OCI-LY3 (cell line): ENCODE measurements at regions not wholly inside any gene's neighbourhood (a gene's known extent, or its start where the extent isn't known, plus 50 kb on each side); places are given as distances from the start of the nearest gene placed in this dataset.

Experiments used
- H2AFZ ChIP-seq: fragments of 200-600, 300-600 bp; shearing (Covaris generic); 2 replicates; pipeline ENCODE4 v1.6.0; 2014; ENCODE audit warnings: antibody characterized with exemption, low read depth, low read length
- H3K27ac ChIP-seq: fragments of 200-600, 300-600 bp; sonication (generic); 2 replicates; pipeline ENCODE4 v1.5.1; 2014; ENCODE audit warnings: mild to moderate bottlenecking, low read length, moderate library complexity, mixed read lengths
- H3K27me3 ChIP-seq: fragments of 200-600, 300-600 bp; sonication (generic); 2 replicates; pipeline ENCODE4 v1.6.1; 2014; ENCODE audit warnings: low read depth, low read length, mixed read lengths
- H3K36me3 ChIP-seq: fragments of 200-600, 300-600 bp; sonication (generic); replicated peaks from 2 replicates; pipeline ENCODE3; 2014; ENCODE audit warnings: low read depth, low read length, mixed read lengths
- H3K4me1 ChIP-seq: fragments of 300-600, 200-600 bp; sonication (generic); 2 replicates; pipeline ENCODE4 v1.6.1; 2014; ENCODE audit warnings: low read length, mixed read lengths
- H3K4me2 ChIP-seq: fragments of 200-600, 300-600 bp; sonication (generic); 2 replicates; pipeline ENCODE4 v1.6.1; 2014; ENCODE audit warnings: low read length, mixed read lengths
- H3K4me3 ChIP-seq: fragments of 300-600, 200-600 bp; sonication (generic); 2 replicates; pipeline ENCODE4 v1.5.1; 2014; ENCODE audit warnings: antibody characterized with exemption, mild to moderate bottlenecking, low read length, moderate library complexity
- H3K79me2 ChIP-seq: fragments of 300-600, 200-600 bp; shearing (Covaris generic); 2 replicates; pipeline ENCODE4 v1.6.1; 2014; ENCODE audit warnings: mild to moderate bottlenecking, low read length, mixed read lengths
- H3K9ac ChIP-seq: fragments of 300-600, 200-600 bp; shearing (Covaris generic); 2 replicates; pipeline ENCODE4 v1.6.0; 2014; ENCODE audit warnings: mild to moderate bottlenecking, low read length, moderate library complexity
- H3K9me3 ChIP-seq: fragments of 200-600, 300-600 bp; shearing (Covaris generic); 2 replicates; pipeline ENCODE4 v1.6.1; 2014; ENCODE audit warnings: low read length, mixed read lengths; ENCODE audit not compliant: insufficient read depth
- H4K20me1 ChIP-seq: fragments of 200-600, 300-600 bp; sonication (generic); 2 replicates; pipeline ENCODE4 v1.6.1; 2016; ENCODE audit warnings: low read length, mixed read lengths; ENCODE audit not compliant: insufficient read depth
- EZH2phosphoT487 ChIP-seq: fragments of 200-600 bp; shearing (Covaris generic); IDR thresholded peaks from 2 replicates; pipeline ENCODE4 v1.6.1; 2018; ENCODE audit warnings: antibody characterized with exemption, mixed run types, low read depth
- TF ChIP-seq, protein P1 (sequence below): fragments of 200-600, 300-600 bp; sonication (generic); IDR thresholded peaks from 2 replicates; pipeline ENCODE4 v1.5.1; 2014; ENCODE audit warnings: antibody characterized with exemption, low read length, low read depth

DNA sequence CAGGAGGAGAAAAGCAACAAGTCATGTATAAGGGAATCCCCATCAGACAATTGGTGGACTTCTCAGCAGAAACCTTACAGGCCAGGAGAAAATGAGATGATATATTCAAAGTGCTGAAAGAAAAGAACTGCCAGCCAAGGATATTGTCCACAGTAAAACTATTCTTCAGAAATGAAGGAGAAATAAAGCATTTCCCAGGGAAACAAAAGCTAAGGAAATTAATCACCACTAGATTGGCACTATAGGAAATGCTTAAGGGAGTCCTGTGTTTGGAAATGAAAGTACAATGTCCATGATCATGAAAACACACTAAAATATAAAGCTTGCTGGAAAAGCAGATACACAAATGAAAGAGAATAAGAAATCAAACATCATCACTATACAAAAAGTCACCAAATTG, 282.0 kb downstream of the BLID start:
- H3K4me1 ChIP-seq = no peaks in the 10 kb centered on the region
- H3K27me3 ChIP-seq = no peaks in the 10 kb centered on the region
- no peak overlapping the region for H3K4me3 ChIP-seq
- H3K36me3 ChIP-seq = no peaks in the 10 kb centered on the region
- H3K27ac ChIP-seq = no peak overlapping the region
- H3K9me3 ChIP-seq = peaks cover 9% of the 10 kb centered on the region; the same call in 1 of the 2 replicates
- no peak overlapping the region for H2AFZ ChIP-seq
- no peaks in the 10 kb centered on the region for H3K79me2 ChIP-seq
- no peak for TF ChIP-seq EZH2phosphoT487
- TF ChIP-seq, protein P1, sequence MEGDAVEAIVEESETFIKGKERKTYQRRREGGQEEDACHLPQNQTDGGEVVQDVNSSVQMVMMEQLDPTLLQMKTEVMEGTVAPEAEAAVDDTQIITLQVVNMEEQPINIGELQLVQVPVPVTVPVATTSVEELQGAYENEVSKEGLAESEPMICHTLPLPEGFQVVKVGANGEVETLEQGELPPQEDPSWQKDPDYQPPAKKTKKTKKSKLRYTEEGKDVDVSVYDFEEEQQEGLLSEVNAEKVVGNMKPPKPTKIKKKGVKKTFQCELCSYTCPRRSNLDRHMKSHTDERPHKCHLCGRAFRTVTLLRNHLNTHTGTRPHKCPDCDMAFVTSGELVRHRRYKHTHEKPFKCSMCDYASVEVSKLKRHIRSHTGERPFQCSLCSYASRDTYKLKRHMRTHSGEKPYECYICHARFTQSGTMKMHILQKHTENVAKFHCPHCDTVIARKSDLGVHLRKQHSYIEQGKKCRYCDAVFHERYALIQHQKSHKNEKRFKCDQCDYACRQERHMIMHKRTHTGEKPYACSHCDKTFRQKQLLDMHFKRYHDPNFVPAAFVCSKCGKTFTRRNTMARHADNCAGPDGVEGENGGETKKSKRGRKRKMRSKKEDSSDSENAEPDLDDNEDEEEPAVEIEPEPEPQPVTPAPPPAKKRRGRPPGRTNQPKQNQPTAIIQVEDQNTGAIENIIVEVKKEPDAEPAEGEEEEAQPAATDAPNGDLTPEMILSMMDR = no peak
- no peak overlapping the region for H3K4me2 ChIP-seq
- no peak overlapping the region for H3K9ac ChIP-seq
- no peaks in the 10 kb centered on the region for H4K20me1 ChIP-seq

DNA sequence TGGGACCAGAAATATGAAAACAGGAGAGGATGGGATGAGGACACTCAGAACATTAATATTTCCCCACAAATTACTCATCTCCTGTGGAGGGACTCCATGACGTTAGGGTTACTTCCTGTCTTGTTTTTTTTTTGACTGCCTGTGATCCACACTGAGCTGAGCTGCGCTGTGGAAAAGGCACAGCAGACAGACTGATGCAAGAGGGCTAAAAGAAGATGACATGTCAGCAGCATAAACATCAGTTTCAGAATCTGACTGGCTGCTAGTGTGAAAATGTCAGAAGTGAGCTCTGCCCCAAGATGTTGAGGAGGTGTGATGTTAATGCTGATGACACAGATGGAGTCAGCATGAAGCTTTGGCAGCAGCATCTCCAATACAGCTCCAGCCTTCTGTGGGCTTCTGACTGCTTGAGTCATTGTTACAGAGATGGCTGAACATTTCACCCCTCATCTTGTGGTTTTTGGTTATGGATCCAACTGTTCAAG, 286.8 kb downstream of the BLID start:
- Histone ChIP-seq H3K79me2 (no peaks in the 10 kb centered on the region), H3K4me3 (no peak overlapping the region), H2AFZ (no peak overlapping the region; the same call in 1 of the 2 replicates), H3K4me2 (no peak overlapping the region), H3K27me3 (no peaks in the 10 kb centered on the region), H3K4me1 (no peaks in the 10 kb centered on the region), H3K36me3 (no peaks in the 10 kb centered on the region), H3K9me3 (peaks cover 9% of the 10 kb centered on the region; the same call in 1 of the 2 replicates), H4K20me1 (no peaks in the 10 kb centered on the region), H3K9ac (no peak overlapping the region), H3K27ac (no peak overlapping the region)
- TF ChIP-seq, protein P1 = no peak
- TF ChIP-seq EZH2phosphoT487 = no peak

DNA sequence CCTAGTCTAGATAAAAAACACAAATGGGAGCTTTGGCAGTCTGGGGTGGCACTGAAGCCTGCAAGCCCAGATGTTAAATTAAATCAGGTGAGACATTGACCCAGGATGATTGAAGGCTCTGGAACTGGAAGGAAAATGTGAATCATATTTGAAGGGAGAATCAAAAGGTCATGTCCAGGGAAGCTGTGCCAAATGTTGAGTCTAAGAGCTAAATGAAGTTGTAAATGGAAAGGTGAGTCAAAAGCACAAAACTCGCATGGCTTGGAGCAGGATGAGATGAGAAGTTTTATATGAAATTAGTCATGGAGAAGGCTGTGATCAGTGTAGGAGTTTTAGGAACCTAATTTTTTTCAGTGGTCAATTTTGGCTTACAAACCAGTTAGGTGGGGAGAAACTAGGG, 301.1 kb downstream of the BLID start:
- Histone ChIP-seq H3K4me3 (no peak overlapping the region), H3K27me3 (no peaks in the 10 kb centered on the region), H4K20me1 (no peaks in the 10 kb centered on the region), H3K9ac (no peak overlapping the region), H3K4me2 (no peak overlapping the region), H3K4me1 (no peaks in the 10 kb centered on the region), H3K27ac (no peak overlapping the region), H3K36me3 (no peaks in the 10 kb centered on the region), H3K9me3 (0 out of 2 replicates have a peak, but pooled peaks cover 4% of the 10 kb centered on the region), H3K79me2 (no peaks in the 10 kb centered on the region), H2AFZ (no peak overlapping the region)
- no peak for TF ChIP-seq EZH2phosphoT487
- TF ChIP-seq, protein P1 = no peak

DNA sequence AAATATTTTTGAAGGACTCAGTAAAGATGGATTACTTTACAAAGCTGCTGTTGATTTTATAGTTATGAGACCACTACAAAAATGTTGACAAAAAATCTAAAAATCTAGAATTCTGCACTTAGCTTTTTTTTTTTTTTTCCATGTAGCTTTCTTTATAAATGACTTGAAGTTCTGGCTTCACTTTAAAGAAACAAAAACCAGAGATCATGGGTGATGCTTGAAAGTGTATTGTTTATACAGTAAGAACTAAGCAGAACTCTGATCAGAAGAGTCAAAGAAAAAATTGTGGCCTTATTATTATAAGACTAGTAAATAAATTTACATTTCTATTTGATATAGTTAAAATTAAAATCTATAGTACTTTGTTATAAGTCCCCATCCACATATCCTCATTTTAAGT, 301.7 kb downstream of the BLID start:
- H3K79me2 ChIP-seq = no peaks in the 10 kb centered on the region
- no peak overlapping the region for H3K4me3 ChIP-seq
- no peaks in the 10 kb centered on the region for H3K36me3 ChIP-seq
- H3K27ac ChIP-seq = no peak overlapping the region
- no peak for TF ChIP-seq EZH2phosphoT487
- TF ChIP-seq, protein P1 = no peak
- no peak overlapping the region for H2AFZ ChIP-seq
- 0 out of 2 replicates have a peak, but pooled peaks cover 4% of the 10 kb centered on the region for H3K9me3 ChIP-seq
- H4K20me1 ChIP-seq = no peaks in the 10 kb centered on the region
- H3K9ac ChIP-seq = no peak overlapping the region
- no peaks in the 10 kb centered on the region for H3K27me3 ChIP-seq
- H3K4me1 ChIP-seq = no peaks in the 10 kb centered on the region
- H3K4me2 ChIP-seq = no peak overlapping the region
